ENCODE measurements at regions not wholly inside any gene's neighbourhood (a gene's known extent, or its start where the extent isn't known, plus 50 kb on each side); places are given as distances from the start of the nearest gene placed in this dataset.
"Not testable (repeated sequence)": the region's sequence is repeated elsewhere in the genome, so short reads cannot be mapped to it uniquely, and the experiment has no call there.

GRCh38 chr2:176851889-176852483 lies 360.6 kb upstream of the HNRNPA3 start:
- no peak for DNase-seq (ENCODE audit: low read depth)

GRCh38 chr2:176852667-176853066 lies 359.9 kb upstream of the HNRNPA3 start:
- DNase-seq (ENCODE audit: low read depth) = no peak

GRCh38 chr2:176854062-176854461 lies 358.5 kb upstream of the HNRNPA3 start:
- DNase-seq (ENCODE audit: low read depth) = no peak

- no peak for DNase-seq (ENCODE audit: low read depth)
These were observed 357.7 kb upstream of the HNRNPA3 start for GRCh38 chr2:176854878-176855277.

- DNase-seq (ENCODE audit: low read depth) = no peak
These were observed 355.9 kb upstream of the HNRNPA3 start for GRCh38 chr2:176856683-176857082.

- DNase-seq (ENCODE audit: low read depth) = no peak
These were observed 347.3 kb upstream of the HNRNPA3 start for GRCh38 chr2:176865336-176865735.

GRCh38 chr2:176872406-176872805 lies 340.2 kb upstream of the HNRNPA3 start:
- DNase-seq (ENCODE audit: low read depth) = no peak

GRCh38 chr2:176873403-176873802 lies 339.2 kb upstream of the HNRNPA3 start:
- DNase-seq (ENCODE audit: low read depth) = no peak

- no peak for DNase-seq (ENCODE audit: low read depth)
These were observed 336.0 kb upstream of the HNRNPA3 start for GRCh38 chr2:176876493-176877103.

- DNase-seq (ENCODE audit: low read depth) = no peak
These were observed 333.1 kb upstream of the HNRNPA3 start for GRCh38 chr2:176879426-176879995.

- not testable (repeated sequence) for DNase-seq (ENCODE audit: low read depth)
These were observed 330.5 kb upstream of the HNRNPA3 start for GRCh38 chr2:176882045-176882444.

- DNase-seq (ENCODE audit: low read depth) = no peak
These were observed 327.5 kb upstream of the HNRNPA3 start for GRCh38 chr2:176885001-176885643.

GRCh38 chr2:176885661-176886060 lies 326.9 kb upstream of the HNRNPA3 start:
- DNase-seq (ENCODE audit: low read depth) = no peak

GRCh38 chr2:176891105-176891504 lies 321.5 kb upstream of the HNRNPA3 start:
- DNase-seq (ENCODE audit: low read depth) = no peak

- DNase-seq (ENCODE audit: low read depth) = no peak
These were observed 320.7 kb upstream of the HNRNPA3 start for GRCh38 chr2:176891857-176892256.

GRCh38 chr2:176892676-176893226 lies 319.8 kb upstream of the HNRNPA3 start:
- no peak for DNase-seq (ENCODE audit: low read depth)

- DNase-seq (ENCODE audit: low read depth) = no peak
These were observed 317.4 kb upstream of the HNRNPA3 start for GRCh38 chr2:176895158-176895557.

GRCh38 chr2:176902454-176902853 lies 310.1 kb upstream of the HNRNPA3 start:
- DNase-seq (ENCODE audit: low read depth) = no peak

GRCh38 chr2:176904053-176904452 lies 308.5 kb upstream of the HNRNPA3 start:
- not testable (repeated sequence) for DNase-seq (ENCODE audit: low read depth)

- no peak for DNase-seq (ENCODE audit: low read depth)
These were observed 305.3 kb upstream of the HNRNPA3 start for GRCh38 chr2:176907341-176907740.

GRCh38 chr2:176910828-176911227 lies 301.8 kb upstream of the HNRNPA3 start:
- DNase-seq (ENCODE audit: low read depth) = no peak

GRCh38 chr2:176913955-176914354 lies 298.6 kb upstream of the HNRNPA3 start:
- DNase-seq (ENCODE audit: low read depth) = no peak

GRCh38 chr2:176914371-176914770 lies 298.2 kb upstream of the HNRNPA3 start:
- no peak for DNase-seq (ENCODE audit: low read depth)

Measured in HS-5 (cell line).